ENCODE measurements at regions not wholly inside any gene's neighbourhood (a gene's known extent, or its start where the extent isn't known, plus 50 kb on each side); places are given as distances from the start of the nearest gene placed in this dataset.

GRCh38 chr21:39009587-39010225 is 173.5 kb downstream of the PSMG1 start:
- Histone ChIP-seq H3K9me3 (ENCODE audit: control insufficient read depth in 1 of 2, insufficient read depth in 1 of 2, low read length in 2 of 2) (peaks cover 0 to 4% of the 10 kb centered on the region in 2 experiments), H3K4me1 (ENCODE audit: insufficient read depth, low read length) (peaks cover 6% of the 10 kb centered on the region), H3K27me3 (ENCODE audit: control insufficient read depth in 1 of 2, insufficient read depth in 2 of 2, low read length in 2 of 2) (peaks cover 0 to 2% of the 10 kb centered on the region in 2 experiments), H3K4me3 (ENCODE audit: low read length) (no peak overlapping the region), H3K27ac (ENCODE audit: low read depth in 1 of 2, low read length in 2 of 2) (no peak overlapping the region), H3K36me3 (ENCODE audit: insufficient read depth, low read length) (no peaks in the 10 kb centered on the region)
- Mint-ChIP-seq H3K36me3 (ENCODE audit: low read depth) (no peaks in the 10 kb centered on the region), H3K4me3 (no peak overlapping the region), H3K4me1 (ENCODE audit: low read depth) (peaks cover 6% of the 10 kb centered on the region), H3K27ac (no peak overlapping the region), H3K9me3 (no peaks in the 10 kb centered on the region), H3K27me3 (no peaks in the 10 kb centered on the region)
- ATAC-seq (ENCODE audit: poor library complexity), result no peak
- no peak for TF ChIP-seq CTCF (IDR thresholded peaks at IDR 0.05)
- CTCF ChIA-PET, result no interaction called here
- intact Hi-C loops (cut with DNase I, micrococcal nuclease), result no loop called here
- POLR2A ChIA-PET, result no interaction called here
- DNase-seq, result no peak

- intact Hi-C loops (cut with DNase I, micrococcal nuclease), result no loop called here
- CTCF ChIA-PET, result no interaction called here
These were observed 175.3 kb downstream of the PSMG1 start for GRCh38 chr21:39007985-39008384.

GRCh38 chr21:39007532-39007931 is 175.7 kb downstream of the PSMG1 start:
- H3K4me1 Mint-ChIP-seq (ENCODE audit: low read depth), result peaks cover 21% of the 10 kb centered on the region
- H3K27ac Mint-ChIP-seq, result no peak overlapping the region
- CTCF ChIA-PET, result no interaction called here
- Histone ChIP-seq H3K9me3 (ENCODE audit: control insufficient read depth in 1 of 2, insufficient read depth in 1 of 2, low read length in 2 of 2) (no peaks in the 10 kb centered on the region), H3K27ac (ENCODE audit: low read depth in 1 of 2, low read length in 2 of 2) (no peak overlapping the region), H3K27me3 (ENCODE audit: control insufficient read depth in 1 of 2, insufficient read depth in 2 of 2, low read length in 2 of 2) (peaks cover 0 to 2% of the 10 kb centered on the region in 2 experiments), H3K4me1 (ENCODE audit: insufficient read depth, low read length) (peaks cover 10% of the 10 kb centered on the region), H3K36me3 (ENCODE audit: insufficient read depth, low read length) (no peaks in the 10 kb centered on the region), H3K4me3 (ENCODE audit: low read length) (no peak overlapping the region)
- no peaks in the 10 kb centered on the region for H3K36me3 Mint-ChIP-seq (ENCODE audit: low read depth)
- intact Hi-C loops (cut with DNase I, micrococcal nuclease), result no loop called here
- ATAC-seq (ENCODE audit: poor library complexity), result no peak
- no peak overlapping the region for H3K4me3 Mint-ChIP-seq
- TF ChIP-seq CTCF (IDR thresholded peaks at IDR 0.05), result no peak
- POLR2A ChIA-PET, result no interaction called here
- DNase-seq, result no peak
- H3K27me3 Mint-ChIP-seq, result no peaks in the 10 kb centered on the region
- H3K9me3 Mint-ChIP-seq, result no peaks in the 10 kb centered on the region

More at GRCh38 chr21:39007985-39008384, 175.3 kb downstream of the PSMG1 start:
- no peak for TF ChIP-seq CTCF (IDR thresholded peaks at IDR 0.05)
- Mint-ChIP-seq H3K27ac (no peak overlapping the region), H3K36me3 (ENCODE audit: low read depth) (no peaks in the 10 kb centered on the region), H3K4me1 (ENCODE audit: low read depth) (peaks cover 21% of the 10 kb centered on the region), H3K9me3 (no peaks in the 10 kb centered on the region), H3K4me3 (no peak overlapping the region), H3K27me3 (no peaks in the 10 kb centered on the region)
- ATAC-seq (ENCODE audit: poor library complexity) (no peak), DNase-seq (no peak)
- Histone ChIP-seq H3K9me3 (ENCODE audit: control insufficient read depth in 1 of 2, insufficient read depth in 1 of 2, low read length in 2 of 2) (no peaks in the 10 kb centered on the region), H3K4me3 (ENCODE audit: low read length) (no peak overlapping the region), H3K36me3 (ENCODE audit: insufficient read depth, low read length) (no peaks in the 10 kb centered on the region), H3K27me3 (ENCODE audit: control insufficient read depth in 1 of 2, insufficient read depth in 2 of 2, low read length in 2 of 2) (peaks cover 0 to 2% of the 10 kb centered on the region in 2 experiments), H3K27ac (ENCODE audit: low read depth in 1 of 2, low read length in 2 of 2) (no peak overlapping the region), H3K4me1 (ENCODE audit: insufficient read depth, low read length) (peaks cover 10% of the 10 kb centered on the region)
- POLR2A ChIA-PET, result no interaction called here

All from CD4-positive, alpha-beta T cell (primary cell).